WTC11 (cell line): ENCODE measurements at regions not wholly inside any gene's neighbourhood (a gene's known extent, or its start where the extent isn't known, plus 50 kb on each side); places are given as distances from the start of the nearest gene placed in this dataset.

Experiments
- JUN ChIP-seq: sonication (generic); formaldehyde crosslinking; IDR thresholded peaks from 2 replicates; pipeline ENCODE4 v1.8.0; 2023; ENCODE audit warnings: mild to moderate bottlenecking, missing genetic modification reagents
- NR3C1 ChIP-seq: sonication (generic); formaldehyde crosslinking; conservative IDR thresholded peaks from 2 replicates; pipeline ENCODE4 v1.8.1; 2023; ENCODE audit warnings: low read depth, mild to moderate bottlenecking, missing genetic modification reagents
- TEAD4 ChIP-seq: sonication (generic); formaldehyde crosslinking; IDR thresholded peaks from 2 replicates; pipeline ENCODE4 v1.8.0; 2022; ENCODE audit warnings: mild to moderate bottlenecking, missing genetic modification reagents
- ZNF138 ChIP-seq: sonication (generic); formaldehyde crosslinking; conservative IDR thresholded peaks from 2 replicates; pipeline ENCODE4 v1.8.1; 2022; ENCODE audit warnings: mild to moderate bottlenecking, moderate library complexity, missing genetic modification reagents
- ZNF317 ChIP-seq: sonication (generic); formaldehyde crosslinking; IDR thresholded peaks from 2 replicates; pipeline ENCODE4 v1.8.1; 2023; ENCODE audit warnings: low read depth, mild to moderate bottlenecking, moderate library complexity, missing genetic modification reagents, borderline replicate concordance
- TF ChIP-seq, protein P1 (sequence below): fragments of 200-600 bp; IDR thresholded peaks from 2 replicates; pipeline ENCODE4 v1.8.0; 2022; ENCODE audit warnings: antibody characterized with exemption
- TF ChIP-seq, protein P2 (sequence below): sonication (generic); formaldehyde crosslinking; IDR thresholded peaks from 2 replicates; pipeline ENCODE4 v1.8.0; 2022; ENCODE audit warnings: mild to moderate bottlenecking, missing genetic modification reagents
- TF ChIP-seq, protein P3 (sequence below): sonication (generic); formaldehyde crosslinking; IDR thresholded peaks from 2 replicates; pipeline ENCODE4 v1.8.1; 2023; ENCODE audit warnings: mild to moderate bottlenecking, missing genetic modification reagents, borderline replicate concordance
- TF ChIP-seq, protein P4 (sequence below): fragments of 250-450 bp; sonication (Bioruptor Pico); IDR thresholded peaks from 2 replicates; pipeline ENCODE4 v1.9.0; 2021; ENCODE audit warnings: mild to moderate bottlenecking, borderline replicate concordance
- TF ChIP-seq, protein P5 (sequence below): sonication (generic); formaldehyde crosslinking; IDR thresholded peaks from 2 replicates; pipeline ENCODE4 v1.8.0; 2022; ENCODE audit warnings: missing genetic modification reagents

DNA sequence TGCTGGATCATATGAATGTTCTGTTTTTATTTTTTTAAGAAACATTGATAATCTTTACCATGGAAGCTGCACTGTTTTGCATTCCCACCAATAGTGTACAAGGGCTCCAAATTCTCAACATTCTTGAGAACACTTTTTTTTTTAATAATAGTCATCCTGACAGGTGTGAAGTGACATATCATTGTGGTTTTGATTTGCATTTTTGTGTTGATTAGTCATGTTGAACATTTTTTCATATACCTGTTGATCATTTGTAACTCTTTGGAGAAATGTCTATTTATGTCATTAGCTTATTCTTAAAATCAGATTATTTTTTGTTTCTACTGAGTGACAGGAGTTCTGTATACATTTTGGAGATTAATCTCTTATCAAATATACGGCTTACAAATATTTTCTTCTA, 408.5 kb downstream of the GLUD2 start:
- TF ChIP-seq, protein P1, sequence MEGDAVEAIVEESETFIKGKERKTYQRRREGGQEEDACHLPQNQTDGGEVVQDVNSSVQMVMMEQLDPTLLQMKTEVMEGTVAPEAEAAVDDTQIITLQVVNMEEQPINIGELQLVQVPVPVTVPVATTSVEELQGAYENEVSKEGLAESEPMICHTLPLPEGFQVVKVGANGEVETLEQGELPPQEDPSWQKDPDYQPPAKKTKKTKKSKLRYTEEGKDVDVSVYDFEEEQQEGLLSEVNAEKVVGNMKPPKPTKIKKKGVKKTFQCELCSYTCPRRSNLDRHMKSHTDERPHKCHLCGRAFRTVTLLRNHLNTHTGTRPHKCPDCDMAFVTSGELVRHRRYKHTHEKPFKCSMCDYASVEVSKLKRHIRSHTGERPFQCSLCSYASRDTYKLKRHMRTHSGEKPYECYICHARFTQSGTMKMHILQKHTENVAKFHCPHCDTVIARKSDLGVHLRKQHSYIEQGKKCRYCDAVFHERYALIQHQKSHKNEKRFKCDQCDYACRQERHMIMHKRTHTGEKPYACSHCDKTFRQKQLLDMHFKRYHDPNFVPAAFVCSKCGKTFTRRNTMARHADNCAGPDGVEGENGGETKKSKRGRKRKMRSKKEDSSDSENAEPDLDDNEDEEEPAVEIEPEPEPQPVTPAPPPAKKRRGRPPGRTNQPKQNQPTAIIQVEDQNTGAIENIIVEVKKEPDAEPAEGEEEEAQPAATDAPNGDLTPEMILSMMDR = no peak
- TF ChIP-seq ZNF138 (CRISPR knock-in tag) (no peak), TEAD4 (CRISPR knock-in tag) (no peak), JUN (CRISPR knock-in tag) (no peak), ZNF317 (CRISPR knock-in tag) (no peak), NR3C1 (CRISPR knock-in tag) (no peak)
- TF ChIP-seq, protein P2, sequence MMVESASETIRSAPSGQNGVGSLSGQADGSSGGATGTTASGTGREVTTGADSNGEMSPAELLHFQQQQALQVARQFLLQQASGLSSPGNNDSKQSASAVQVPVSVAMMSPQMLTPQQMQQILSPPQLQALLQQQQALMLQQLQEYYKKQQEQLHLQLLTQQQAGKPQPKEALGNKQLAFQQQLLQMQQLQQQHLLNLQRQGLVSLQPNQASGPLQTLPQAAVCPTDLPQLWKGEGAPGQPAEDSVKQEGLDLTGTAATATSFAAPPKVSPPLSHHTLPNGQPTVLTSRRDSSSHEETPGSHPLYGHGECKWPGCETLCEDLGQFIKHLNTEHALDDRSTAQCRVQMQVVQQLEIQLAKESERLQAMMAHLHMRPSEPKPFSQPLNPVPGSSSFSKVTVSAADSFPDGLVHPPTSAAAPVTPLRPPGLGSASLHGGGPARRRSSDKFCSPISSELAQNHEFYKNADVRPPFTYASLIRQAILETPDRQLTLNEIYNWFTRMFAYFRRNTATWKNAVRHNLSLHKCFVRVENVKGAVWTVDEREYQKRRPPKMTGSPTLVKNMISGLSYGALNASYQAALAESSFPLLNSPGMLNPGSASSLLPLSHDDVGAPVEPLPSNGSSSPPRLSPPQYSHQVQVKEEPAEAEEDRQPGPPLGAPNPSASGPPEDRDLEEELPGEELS (CRISPR knock-in tag) = no peak
- TF ChIP-seq, protein P3, sequence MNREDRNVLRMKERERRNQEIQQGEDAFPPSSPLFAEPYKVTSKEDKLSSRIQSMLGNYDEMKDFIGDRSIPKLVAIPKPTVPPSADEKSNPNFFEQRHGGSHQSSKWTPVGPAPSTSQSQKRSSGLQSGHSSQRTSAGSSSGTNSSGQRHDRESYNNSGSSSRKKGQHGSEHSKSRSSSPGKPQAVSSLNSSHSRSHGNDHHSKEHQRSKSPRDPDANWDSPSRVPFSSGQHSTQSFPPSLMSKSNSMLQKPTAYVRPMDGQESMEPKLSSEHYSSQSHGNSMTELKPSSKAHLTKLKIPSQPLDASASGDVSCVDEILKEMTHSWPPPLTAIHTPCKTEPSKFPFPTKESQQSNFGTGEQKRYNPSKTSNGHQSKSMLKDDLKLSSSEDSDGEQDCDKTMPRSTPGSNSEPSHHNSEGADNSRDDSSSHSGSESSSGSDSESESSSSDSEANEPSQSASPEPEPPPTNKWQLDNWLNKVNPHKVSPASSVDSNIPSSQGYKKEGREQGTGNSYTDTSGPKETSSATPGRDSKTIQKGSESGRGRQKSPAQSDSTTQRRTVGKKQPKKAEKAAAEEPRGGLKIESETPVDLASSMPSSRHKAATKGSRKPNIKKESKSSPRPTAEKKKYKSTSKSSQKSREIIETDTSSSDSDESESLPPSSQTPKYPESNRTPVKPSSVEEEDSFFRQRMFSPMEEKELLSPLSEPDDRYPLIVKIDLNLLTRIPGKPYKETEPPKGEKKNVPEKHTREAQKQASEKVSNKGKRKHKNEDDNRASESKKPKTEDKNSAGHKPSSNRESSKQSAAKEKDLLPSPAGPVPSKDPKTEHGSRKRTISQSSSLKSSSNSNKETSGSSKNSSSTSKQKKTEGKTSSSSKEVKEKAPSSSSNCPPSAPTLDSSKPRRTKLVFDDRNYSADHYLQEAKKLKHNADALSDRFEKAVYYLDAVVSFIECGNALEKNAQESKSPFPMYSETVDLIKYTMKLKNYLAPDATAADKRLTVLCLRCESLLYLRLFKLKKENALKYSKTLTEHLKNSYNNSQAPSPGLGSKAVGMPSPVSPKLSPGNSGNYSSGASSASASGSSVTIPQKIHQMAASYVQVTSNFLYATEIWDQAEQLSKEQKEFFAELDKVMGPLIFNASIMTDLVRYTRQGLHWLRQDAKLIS (CRISPR knock-in tag) = no peak
- TF ChIP-seq, protein P4, sequence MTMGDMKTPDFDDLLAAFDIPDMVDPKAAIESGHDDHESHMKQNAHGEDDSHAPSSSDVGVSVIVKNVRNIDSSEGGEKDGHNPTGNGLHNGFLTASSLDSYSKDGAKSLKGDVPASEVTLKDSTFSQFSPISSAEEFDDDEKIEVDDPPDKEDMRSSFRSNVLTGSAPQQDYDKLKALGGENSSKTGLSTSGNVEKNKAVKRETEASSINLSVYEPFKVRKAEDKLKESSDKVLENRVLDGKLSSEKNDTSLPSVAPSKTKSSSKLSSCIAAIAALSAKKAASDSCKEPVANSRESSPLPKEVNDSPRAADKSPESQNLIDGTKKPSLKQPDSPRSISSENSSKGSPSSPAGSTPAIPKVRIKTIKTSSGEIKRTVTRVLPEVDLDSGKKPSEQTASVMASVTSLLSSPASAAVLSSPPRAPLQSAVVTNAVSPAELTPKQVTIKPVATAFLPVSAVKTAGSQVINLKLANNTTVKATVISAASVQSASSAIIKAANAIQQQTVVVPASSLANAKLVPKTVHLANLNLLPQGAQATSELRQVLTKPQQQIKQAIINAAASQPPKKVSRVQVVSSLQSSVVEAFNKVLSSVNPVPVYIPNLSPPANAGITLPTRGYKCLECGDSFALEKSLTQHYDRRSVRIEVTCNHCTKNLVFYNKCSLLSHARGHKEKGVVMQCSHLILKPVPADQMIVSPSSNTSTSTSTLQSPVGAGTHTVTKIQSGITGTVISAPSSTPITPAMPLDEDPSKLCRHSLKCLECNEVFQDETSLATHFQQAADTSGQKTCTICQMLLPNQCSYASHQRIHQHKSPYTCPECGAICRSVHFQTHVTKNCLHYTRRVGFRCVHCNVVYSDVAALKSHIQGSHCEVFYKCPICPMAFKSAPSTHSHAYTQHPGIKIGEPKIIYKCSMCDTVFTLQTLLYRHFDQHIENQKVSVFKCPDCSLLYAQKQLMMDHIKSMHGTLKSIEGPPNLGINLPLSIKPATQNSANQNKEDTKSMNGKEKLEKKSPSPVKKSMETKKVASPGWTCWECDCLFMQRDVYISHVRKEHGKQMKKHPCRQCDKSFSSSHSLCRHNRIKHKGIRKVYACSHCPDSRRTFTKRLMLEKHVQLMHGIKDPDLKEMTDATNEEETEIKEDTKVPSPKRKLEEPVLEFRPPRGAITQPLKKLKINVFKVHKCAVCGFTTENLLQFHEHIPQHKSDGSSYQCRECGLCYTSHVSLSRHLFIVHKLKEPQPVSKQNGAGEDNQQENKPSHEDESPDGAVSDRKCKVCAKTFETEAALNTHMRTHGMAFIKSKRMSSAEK = no peak
- TF ChIP-seq, protein P5, sequence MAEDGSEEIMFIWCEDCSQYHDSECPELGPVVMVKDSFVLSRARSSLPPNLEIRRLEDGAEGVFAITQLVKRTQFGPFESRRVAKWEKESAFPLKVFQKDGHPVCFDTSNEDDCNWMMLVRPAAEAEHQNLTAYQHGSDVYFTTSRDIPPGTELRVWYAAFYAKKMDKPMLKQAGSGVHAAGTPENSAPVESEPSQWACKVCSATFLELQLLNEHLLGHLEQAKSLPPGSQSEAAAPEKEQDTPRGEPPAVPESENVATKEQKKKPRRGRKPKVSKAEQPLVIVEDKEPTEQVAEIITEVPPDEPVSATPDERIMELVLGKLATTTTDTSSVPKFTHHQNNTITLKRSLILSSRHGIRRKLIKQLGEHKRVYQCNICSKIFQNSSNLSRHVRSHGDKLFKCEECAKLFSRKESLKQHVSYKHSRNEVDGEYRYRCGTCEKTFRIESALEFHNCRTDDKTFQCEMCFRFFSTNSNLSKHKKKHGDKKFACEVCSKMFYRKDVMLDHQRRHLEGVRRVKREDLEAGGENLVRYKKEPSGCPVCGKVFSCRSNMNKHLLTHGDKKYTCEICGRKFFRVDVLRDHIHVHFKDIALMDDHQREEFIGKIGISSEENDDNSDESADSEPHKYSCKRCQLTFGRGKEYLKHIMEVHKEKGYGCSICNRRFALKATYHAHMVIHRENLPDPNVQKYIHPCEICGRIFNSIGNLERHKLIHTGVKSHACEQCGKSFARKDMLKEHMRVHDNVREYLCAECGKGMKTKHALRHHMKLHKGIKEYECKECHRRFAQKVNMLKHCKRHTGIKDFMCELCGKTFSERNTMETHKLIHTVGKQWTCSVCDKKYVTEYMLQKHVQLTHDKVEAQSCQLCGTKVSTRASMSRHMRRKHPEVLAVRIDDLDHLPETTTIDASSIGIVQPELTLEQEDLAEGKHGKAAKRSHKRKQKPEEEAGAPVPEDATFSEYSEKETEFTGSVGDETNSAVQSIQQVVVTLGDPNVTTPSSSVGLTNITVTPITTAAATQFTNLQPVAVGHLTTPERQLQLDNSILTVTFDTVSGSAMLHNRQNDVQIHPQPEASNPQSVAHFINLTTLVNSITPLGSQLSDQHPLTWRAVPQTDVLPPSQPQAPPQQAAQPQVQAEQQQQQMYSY = no peak
